GM08714 (cell line): ENCODE measurements at regions not wholly inside any gene's neighbourhood (a gene's known extent, or its start where the extent isn't known, plus 50 kb on each side); places are given as distances from the start of the nearest gene placed in this dataset.
"Not testable (repeated sequence)": the region's sequence is repeated elsewhere in the genome, so short reads cannot be mapped to it uniquely, and the experiment has no call there.

Experiments used
- H3K4me3 ChIP-seq: fragments of 200-500 bp; sonication (Bioruptor generic); 2 replicates; pipeline ENCODE4 v1.5.1; 2014; ENCODE audit warnings: mild to moderate bottlenecking, low read length, inconsistent platforms
- ZNF274 ChIP-seq: IDR thresholded peaks from 2 replicates; pipeline ENCODE4 v1.6.1; 2012; ENCODE audit warnings: mild to moderate bottlenecking, low read depth, low read length

- no peak for TF ChIP-seq ZNF274
- no peak overlapping the region for H3K4me3 ChIP-seq
Observed at GRCh38 chr14:44453433-44454171, 53.5 kb downstream of the FSCB start.

- not testable (repeated sequence) for H3K4me3 ChIP-seq
Observed at GRCh38 chr14:44450232-44450631, 56.9 kb downstream of the FSCB start.

GRCh38 chr14:44449680-44450079, 57.4 kb downstream of the FSCB start:
- H3K4me3 ChIP-seq, result no peak overlapping the region
- TF ChIP-seq ZNF274, result no peak

- H3K4me3 ChIP-seq, result no peak overlapping the region
- TF ChIP-seq ZNF274, result no peak
Observed at GRCh38 chr14:44448951-44449358, 58.1 kb downstream of the FSCB start.

GRCh38 chr14:44446965-44447364, 60.1 kb downstream of the FSCB start:
- no peak overlapping the region for H3K4me3 ChIP-seq
- TF ChIP-seq ZNF274, result no peak

GRCh38 chr14:44444454-44444853, 62.6 kb downstream of the FSCB start:
- no peak for TF ChIP-seq ZNF274
- H3K4me3 ChIP-seq, result no peak overlapping the region

- TF ChIP-seq ZNF274, result no peak
- no peak overlapping the region for H3K4me3 ChIP-seq
Observed at GRCh38 chr14:44438936-44439335, 68.1 kb downstream of the FSCB start.

GRCh38 chr14:44438221-44438620, 68.9 kb downstream of the FSCB start:
- no peak overlapping the region for H3K4me3 ChIP-seq
- no peak for TF ChIP-seq ZNF274

- TF ChIP-seq ZNF274, result no peak
- no peak overlapping the region for H3K4me3 ChIP-seq
Observed at GRCh38 chr14:44436458-44436857, 70.6 kb downstream of the FSCB start.

GRCh38 chr14:44428231-44428945, 78.7 kb downstream of the FSCB start:
- no peak for TF ChIP-seq ZNF274

GRCh38 chr14:44422699-44423098, 84.4 kb downstream of the FSCB start:
- no peak for TF ChIP-seq ZNF274
- H3K4me3 ChIP-seq, result no peak overlapping the region

More at GRCh38 chr14:44428231-44428945, 78.7 kb downstream of the FSCB start:
- H3K4me3 ChIP-seq, result no peak overlapping the region

- no peak for TF ChIP-seq ZNF274
- H3K4me3 ChIP-seq, result no peak overlapping the region
Observed at GRCh38 chr14:44420226-44420625, 86.9 kb downstream of the FSCB start.

GRCh38 chr14:44418856-44419255, 88.2 kb downstream of the FSCB start:
- H3K4me3 ChIP-seq, result no peak overlapping the region
- TF ChIP-seq ZNF274, result no peak

GRCh38 chr14:44417809-44418208, 89.3 kb downstream of the FSCB start:
- H3K4me3 ChIP-seq, result no peak overlapping the region
- no peak for TF ChIP-seq ZNF274

- TF ChIP-seq ZNF274, result no peak
- H3K4me3 ChIP-seq, result no peak overlapping the region
Observed at GRCh38 chr14:44414646-44415045, 92.4 kb downstream of the FSCB start.
